ENCODE measurements at regions not wholly inside any gene's neighbourhood (a gene's known extent, or its start where the extent isn't known, plus 50 kb on each side); places are given as distances from the start of the nearest gene placed in this dataset.

- H3K4me3 ChIP-seq = no peak overlapping the region
- 49 to 55% (median 50%) methylated on average over 2 of the region's 2 CpGs for WGBS, 3 donors
- peaks cover 2% of the 10 kb centered on the region for H3K9me3 ChIP-seq
- DNase-seq = no peak
- H3K4me1 ChIP-seq = no peaks in the 10 kb centered on the region
- TF ChIP-seq, protein P1, sequence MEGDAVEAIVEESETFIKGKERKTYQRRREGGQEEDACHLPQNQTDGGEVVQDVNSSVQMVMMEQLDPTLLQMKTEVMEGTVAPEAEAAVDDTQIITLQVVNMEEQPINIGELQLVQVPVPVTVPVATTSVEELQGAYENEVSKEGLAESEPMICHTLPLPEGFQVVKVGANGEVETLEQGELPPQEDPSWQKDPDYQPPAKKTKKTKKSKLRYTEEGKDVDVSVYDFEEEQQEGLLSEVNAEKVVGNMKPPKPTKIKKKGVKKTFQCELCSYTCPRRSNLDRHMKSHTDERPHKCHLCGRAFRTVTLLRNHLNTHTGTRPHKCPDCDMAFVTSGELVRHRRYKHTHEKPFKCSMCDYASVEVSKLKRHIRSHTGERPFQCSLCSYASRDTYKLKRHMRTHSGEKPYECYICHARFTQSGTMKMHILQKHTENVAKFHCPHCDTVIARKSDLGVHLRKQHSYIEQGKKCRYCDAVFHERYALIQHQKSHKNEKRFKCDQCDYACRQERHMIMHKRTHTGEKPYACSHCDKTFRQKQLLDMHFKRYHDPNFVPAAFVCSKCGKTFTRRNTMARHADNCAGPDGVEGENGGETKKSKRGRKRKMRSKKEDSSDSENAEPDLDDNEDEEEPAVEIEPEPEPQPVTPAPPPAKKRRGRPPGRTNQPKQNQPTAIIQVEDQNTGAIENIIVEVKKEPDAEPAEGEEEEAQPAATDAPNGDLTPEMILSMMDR (IDR thresholded peaks at IDR 0.05) = no peak
- H3K27me3 ChIP-seq (ENCODE audit: insufficient read depth in 3 of 3, low read length in 2 of 3) = peaks cover 0 to 2% (median 0%) of the 10 kb centered on the region in 3 donors
- intact Hi-C loops (cut with DNase I) = no loop called here
- H3K27ac ChIP-seq = no peak overlapping the region
- ATAC-seq = no peak
- H3K36me3 ChIP-seq (ENCODE audit: insufficient read depth in 1 of 2, low read depth in 1 of 2) = no peaks in the 10 kb centered on the region
Observed at GRCh38 chr5:15191012-15191411, 309.0 kb upstream of the FBXL7 start.

- 89 to 94% (median 92%) methylated on average over 1 of the region's 1 CpG for WGBS, 3 donors
- no peak for ATAC-seq
- Histone ChIP-seq H3K36me3 (ENCODE audit: insufficient read depth in 1 of 2, low read depth in 1 of 2) (no peaks in the 10 kb centered on the region), H3K4me1 (no peaks in the 10 kb centered on the region), H3K4me3 (no peak overlapping the region), H3K27ac (no peak overlapping the region), H3K27me3 (ENCODE audit: insufficient read depth in 3 of 3, low read length in 2 of 3) (no peaks in the 10 kb centered on the region), H3K9me3 (peaks cover 7% of the 10 kb centered on the region)
- no peak for DNase-seq
- TF ChIP-seq, protein P1 (IDR thresholded peaks at IDR 0.05) = no peak
- intact Hi-C loops (cut with DNase I) = no loop called here
Observed at GRCh38 chr5:15183520-15183919, 311.9 kb upstream of the ANKH start.

DNA sequence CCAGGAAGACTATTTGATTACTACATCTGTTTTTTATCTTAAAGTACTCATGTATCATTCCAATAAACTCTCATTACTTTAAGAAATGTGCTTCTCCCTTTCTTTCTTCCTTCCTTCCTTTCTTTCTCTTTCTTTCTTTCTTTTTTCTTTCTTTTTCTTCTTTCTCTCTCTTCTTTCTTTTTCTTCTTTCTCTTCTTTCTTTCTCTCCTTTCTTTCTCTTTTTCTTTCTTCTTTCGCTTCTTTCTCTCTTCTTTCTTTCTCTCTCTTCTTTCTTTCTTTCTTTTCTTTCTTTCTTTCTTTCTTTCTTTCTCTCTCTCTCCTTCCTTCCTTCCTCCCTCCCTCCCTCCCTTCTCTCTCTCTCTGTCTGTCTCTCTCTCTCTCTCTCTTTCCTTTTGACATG, 298.6 kb upstream of the ANKH start:
- TF ChIP-seq, protein P1 (IDR thresholded peaks at IDR 0.05) = no peak
- no peak overlapping the region for H3K27ac ChIP-seq
- ATAC-seq (no peak), DNase-seq (no peak)
- H3K4me1 ChIP-seq = no peaks in the 10 kb centered on the region
- H3K27me3 ChIP-seq (ENCODE audit: insufficient read depth in 3 of 3, low read length in 2 of 3) = no peaks in the 10 kb centered on the region
- H3K4me3 ChIP-seq = no peak overlapping the region
- H3K36me3 ChIP-seq (ENCODE audit: insufficient read depth in 1 of 2, low read depth in 1 of 2) = no peaks in the 10 kb centered on the region
- no peaks in the 10 kb centered on the region for H3K9me3 ChIP-seq
- WGBS, 3 donors = 83 to 97% (median 92%) methylated on average over 1 of the region's 1 CpG
- intact Hi-C loops (cut with DNase I) = no loop called here

DNA sequence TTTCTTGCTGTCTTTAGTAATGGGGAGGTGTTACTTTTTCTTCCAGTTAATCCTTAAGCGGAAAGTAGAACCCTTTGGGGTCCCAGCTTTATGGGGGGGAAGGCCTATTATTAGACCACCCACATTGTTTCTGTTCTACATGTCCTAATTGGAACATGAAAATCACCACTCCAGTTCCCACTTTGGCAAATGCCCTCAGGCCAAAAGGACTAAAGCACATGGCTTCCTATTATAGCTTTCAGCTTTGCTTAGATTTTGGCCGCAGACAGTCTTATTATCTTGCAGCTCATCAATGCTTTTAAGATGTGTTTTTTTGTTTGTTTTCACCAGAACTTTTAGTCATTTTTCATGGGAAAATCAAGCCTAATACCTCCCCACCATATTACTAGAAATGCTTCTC, 296.8 kb upstream of the ANKH start:
- H3K4me3 ChIP-seq = no peak overlapping the region
- H3K36me3 ChIP-seq (ENCODE audit: insufficient read depth in 1 of 2, low read depth in 1 of 2) = no peaks in the 10 kb centered on the region
- TF ChIP-seq, protein P1 (IDR thresholded peaks at IDR 0.05) = no peak
- no peaks in the 10 kb centered on the region for H3K9me3 ChIP-seq
- no peaks in the 10 kb centered on the region for H3K27me3 ChIP-seq (ENCODE audit: insufficient read depth in 3 of 3, low read length in 2 of 3)
- WGBS, 3 donors = 74 to 87% (median 79%) methylated on average over 2 of the region's 2 CpGs
- intact Hi-C loops (cut with DNase I) = no loop called here
- H3K4me1 ChIP-seq = no peaks in the 10 kb centered on the region
- no peak overlapping the region for H3K27ac ChIP-seq
- no peak for ATAC-seq
- no peak for DNase-seq

- 39 to 41% (median 39%) methylated on average over 2 of the region's 2 CpGs for WGBS, 3 donors
- Histone ChIP-seq H3K9me3 (no peaks in the 10 kb centered on the region), H3K27me3 (ENCODE audit: insufficient read depth in 3 of 3, low read length in 2 of 3) (peaks cover 0 to 4% (median 0%) of the 10 kb centered on the region in 3 donors), H3K4me3 (no peak overlapping the region), H3K4me1 (no peaks in the 10 kb centered on the region), H3K36me3 (ENCODE audit: insufficient read depth in 1 of 2, low read depth in 1 of 2) (no peaks in the 10 kb centered on the region), H3K27ac (no peak overlapping the region)
- TF ChIP-seq, protein P1 (IDR thresholded peaks at IDR 0.05) = no peak
- intact Hi-C loops (cut with DNase I) = no loop called here
- ATAC-seq = no peak
- DNase-seq = no peak
Observed at GRCh38 chr5:15160091-15160490, 288.5 kb upstream of the ANKH start.
